ENCODE measurements at regions not wholly inside any gene's neighbourhood (a gene's known extent, or its start where the extent isn't known, plus 50 kb on each side); places are given as distances from the start of the nearest gene placed in this dataset.

GRCh38 chr1:21346365-21347071 lies 56.3 kb upstream of the ECE1 start:
- no peak for DNase-seq

GRCh38 chr1:21344750-21345443 lies 54.6 kb upstream of the ECE1 start:
- DNase-seq, result no peak

GRCh38 chr1:21344098-21344749 lies 54.0 kb upstream of the ECE1 start:
- DNase-seq, result no peak

GRCh38 chr1:21342961-21343838 lies 52.9 kb upstream of the ECE1 start:
- DNase-seq, result no peak

- no peak for DNase-seq
Measured at GRCh38 chr1:21341517-21342078, 51.3 kb upstream of the ECE1 start.

GRCh38 chr1:21341022-21341421 lies 50.8 kb upstream of the ECE1 start:
- DNase-seq, result no peak

- DNase-seq, result no peak
Measured at GRCh38 chr1:21340230-21340945, 50.1 kb upstream of the ECE1 start.
